GM18868 (cell line): ENCODE measurements at regions not wholly inside any gene's neighbourhood (a gene's known extent, or its start where the extent isn't known, plus 50 kb on each side); places are given as distances from the start of the nearest gene placed in this dataset.

Experiments used
- ATAC-seq: cut with Tn5 transposase; IDR thresholded peaks from one replicate; pipeline ENCODE4 v1.9.1; 2021; ENCODE audit warnings: mild to moderate bottlenecking, moderate library complexity; ENCODE audit not compliant: unreplicated experiment

DNA sequence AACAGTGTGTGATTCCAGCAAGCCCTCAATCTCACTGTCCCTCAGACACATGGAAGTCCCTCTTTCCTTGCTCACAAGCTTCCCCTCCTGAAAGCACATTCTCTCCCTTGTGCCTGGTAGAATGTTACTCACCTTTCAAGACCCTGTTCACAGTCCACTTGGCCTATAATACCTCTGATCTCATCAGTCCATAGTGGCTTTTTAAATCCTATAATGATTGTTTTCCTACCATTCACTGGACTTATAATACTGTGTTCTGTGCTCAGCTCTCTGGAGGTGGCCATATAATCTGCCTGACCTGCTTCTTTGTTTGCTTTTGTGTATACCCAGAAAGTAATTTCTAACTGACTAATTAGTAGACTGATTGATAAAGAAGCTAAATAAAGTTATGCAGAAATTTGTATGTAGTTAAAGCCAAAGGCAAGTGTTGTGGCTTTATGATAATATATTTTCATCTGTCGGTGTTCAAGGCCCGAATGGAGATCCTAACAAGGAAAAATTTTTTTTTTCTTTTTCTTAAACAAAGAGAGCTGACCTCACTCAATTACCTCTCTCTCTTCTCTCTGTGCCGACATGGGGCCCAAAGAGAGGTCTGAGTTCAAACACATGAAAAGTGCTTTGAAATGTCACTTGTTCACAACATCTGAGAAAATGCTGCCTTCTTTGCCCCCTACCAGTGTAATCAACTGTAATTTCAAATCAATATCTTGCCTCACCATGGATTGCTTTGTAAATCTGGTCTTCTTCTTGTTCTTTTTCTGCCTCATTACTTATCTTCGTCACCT is 1033.0 kb upstream of the PIK3C3 start:
- ATAC-seq: no peak

DNA sequence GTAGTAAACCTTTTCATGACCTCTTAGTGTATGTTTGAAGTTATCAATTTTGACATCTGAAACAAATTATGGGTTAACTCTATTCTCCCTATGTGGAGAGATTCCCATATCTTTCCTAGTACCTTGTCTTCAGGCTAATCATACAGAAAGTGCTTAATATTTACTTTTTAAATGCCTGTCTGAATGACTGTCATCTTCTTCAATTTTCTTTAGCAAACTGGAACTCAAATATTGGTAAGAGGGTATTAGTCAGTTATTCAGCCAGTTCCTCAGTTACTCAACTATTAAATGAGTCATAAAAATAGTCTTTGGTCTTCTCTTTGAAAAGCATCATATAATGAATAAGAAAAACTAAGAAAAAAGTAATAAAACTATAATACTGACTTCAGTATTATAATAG is 1038.0 kb upstream of the PIK3C3 start:
- ATAC-seq: no peak

DNA sequence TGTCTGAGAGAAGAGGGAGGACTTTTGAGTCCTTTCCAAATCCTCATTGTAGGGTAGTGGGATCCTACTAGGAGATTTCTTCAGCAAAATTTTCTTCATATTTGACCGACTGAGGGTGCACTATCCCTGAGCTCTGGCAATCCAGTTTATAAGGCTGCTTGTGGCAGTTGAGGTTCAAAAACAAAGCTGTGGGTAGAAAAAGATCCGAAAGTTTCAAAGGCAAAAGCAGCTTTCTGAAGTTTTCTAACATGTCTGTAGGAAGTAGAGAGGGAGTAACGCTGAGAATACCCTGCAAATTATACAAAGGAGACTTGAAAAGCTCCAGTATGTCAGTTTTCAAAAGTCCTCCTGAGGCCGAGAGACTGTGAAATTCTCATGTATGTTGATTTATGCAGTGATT is 1039.3 kb upstream of the PIK3C3 start:
- ATAC-seq: no peak

DNA sequence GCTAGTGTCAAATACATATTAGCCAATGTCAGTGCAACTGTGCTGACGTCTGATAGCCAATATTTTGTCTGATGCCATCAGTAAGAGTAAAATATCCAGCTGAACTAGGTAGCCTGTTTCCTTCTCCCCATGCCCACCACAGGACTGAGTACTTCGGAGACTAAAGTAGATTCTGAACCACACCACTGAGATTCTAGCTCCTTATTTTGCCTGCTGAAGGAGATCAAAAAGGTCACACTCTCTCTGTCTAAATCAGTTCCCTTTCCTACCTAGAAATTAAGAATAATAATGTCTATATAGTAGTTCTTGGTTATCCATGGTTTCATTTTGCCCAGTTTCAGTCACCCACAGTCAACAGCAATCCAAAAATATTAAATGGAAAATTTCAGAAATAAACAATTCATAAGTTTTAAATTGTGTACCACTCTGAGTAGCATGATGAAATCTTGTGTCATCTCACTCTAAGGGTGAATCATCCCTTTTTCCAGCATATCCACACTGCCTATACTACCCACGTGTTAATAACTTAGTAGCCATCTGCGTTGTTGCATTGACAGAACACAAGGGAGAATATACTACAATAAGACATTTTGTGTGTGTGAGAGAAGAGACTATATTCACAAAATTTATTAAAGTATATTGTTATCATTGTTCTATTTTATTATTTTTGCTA is 1043.3 kb upstream of the PIK3C3 start:
- no peak for ATAC-seq

DNA sequence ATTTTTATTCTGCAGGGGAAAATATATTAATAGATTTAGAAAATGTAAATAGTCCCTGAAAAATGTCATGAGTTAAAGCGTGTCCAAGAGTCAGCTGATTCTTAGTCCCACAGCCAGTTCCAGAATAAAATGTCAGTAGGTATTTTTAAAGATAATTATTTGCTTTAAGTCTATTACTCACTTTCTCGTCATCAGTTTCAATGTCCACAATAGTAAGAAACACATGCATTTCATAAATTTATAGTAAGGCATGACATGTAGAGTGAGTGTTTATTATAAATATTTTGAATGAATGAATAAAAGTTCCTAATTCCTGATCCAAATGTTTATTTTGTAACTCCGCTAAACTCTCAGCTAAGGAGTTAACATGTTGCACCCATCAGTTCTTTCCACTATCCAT is 1044.0 kb upstream of the PIK3C3 start:
- no peak for ATAC-seq

DNA sequence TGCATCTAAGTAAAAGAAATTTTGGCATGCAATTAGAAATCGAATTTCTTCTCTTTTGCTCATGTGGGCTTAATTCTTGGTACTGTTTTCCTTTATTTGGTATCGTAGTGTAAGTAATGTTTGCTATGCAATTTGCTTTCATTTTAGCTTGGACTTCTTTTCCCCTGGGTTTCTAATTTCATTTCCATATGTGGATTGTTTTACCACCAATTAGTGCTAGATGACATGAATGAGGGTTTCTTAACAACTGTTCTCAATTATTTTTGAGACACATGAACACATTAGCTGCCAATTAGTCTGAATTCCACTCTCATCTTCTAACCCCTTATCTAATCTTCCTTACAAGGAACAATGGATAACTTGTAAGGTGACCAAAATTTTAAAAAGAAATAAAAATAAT is 1047.2 kb upstream of the PIK3C3 start:
- no peak for ATAC-seq

DNA sequence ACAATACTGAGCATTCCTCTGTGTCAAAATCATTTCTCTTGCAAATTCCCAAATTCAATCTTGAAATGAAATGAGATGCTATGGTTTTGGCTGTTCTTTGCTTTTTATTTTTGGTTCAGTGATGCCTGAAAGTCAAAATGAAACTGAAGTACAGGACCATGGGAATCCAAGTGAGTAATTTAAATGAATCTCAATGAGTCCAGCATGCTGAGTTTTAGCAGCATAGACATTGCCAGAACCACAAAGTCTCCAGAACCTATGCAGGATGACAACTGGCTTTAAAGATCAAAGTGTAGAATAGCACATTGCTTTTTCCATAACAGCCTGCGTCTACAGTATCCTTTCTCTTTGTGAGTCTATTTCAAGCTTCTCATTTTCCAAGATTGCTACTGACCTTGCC is 1050.7 kb upstream of the PIK3C3 start:
- no peak for ATAC-seq

DNA sequence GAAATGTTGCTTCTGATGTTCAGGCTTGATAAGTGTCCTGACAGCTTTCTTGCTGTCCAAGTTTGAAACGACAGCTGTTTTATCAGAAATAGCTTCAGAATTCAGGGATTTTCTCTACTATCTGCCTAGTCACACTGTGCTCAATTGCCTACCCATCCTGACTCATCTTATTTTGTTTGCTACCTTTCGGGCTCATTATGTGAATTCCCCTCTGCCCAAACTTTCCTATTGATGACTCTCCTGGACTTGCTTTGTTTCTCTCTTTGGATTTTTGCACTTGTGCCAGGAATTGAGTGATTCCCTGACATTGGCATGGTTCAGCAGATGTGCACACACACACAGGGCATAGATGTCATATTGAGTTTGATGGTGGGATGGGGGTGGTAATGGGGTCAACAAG is 1052.6 kb upstream of the PIK3C3 start:
- no peak for ATAC-seq

DNA sequence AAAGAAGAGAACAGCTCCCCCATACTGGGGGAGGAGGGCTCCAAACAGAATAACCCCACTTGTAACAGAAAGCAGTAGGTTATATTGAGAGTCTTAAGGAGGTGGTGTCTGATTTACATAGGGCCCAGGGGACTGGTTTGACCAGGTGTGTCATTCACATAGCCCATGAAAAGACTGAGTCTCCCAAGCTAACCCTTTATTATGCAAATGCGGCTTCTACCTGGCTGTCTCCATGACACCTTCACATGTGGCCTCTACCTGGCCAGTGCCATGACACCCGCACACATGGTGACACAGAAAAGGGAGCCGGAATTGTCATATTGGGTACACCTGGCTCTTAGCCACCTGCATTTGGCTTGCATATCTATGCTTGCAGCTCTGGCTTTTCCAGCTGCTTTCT is 1057.2 kb upstream of the PIK3C3 start:
- no peak for ATAC-seq

DNA sequence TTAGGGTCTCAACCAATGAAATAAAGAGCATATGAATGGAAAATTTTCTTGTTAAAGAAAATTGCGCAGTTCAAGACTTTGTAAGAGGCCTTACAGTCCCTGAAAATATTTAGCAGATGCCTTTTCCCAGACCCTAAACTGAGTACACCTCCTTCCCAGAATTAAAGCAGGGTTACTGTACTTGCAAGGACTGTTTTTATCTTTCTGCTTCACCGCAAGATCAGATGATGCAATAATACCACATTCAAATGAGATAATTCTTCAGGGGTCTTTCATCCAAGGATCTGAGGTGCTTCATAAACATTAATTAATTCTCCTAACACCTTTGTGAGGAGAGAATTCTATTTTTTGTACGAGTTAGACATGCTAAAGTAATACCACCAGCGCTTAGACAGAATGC is 1071.8 kb upstream of the PIK3C3 start:
- no peak for ATAC-seq

DNA sequence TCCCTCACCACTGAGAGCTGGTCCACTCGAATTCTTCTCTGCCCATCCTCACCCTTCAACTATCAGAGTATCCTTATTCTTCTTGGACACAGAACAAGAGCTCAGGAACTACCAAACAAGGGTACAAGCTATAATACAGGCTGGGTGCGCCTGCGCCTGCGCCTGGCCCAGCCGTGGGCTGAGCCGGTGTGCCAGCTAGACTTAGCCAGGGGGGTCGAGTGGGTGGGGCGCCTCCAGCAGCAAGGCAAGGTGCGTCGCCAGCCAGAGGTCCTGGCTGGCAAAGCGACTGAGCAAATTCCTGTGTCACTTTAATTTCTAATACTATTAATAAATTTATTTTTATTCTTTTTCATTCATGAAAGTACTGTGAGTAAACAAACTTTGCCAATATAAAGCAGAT is 1072.6 kb upstream of the PIK3C3 start:
- ATAC-seq: no peak

DNA sequence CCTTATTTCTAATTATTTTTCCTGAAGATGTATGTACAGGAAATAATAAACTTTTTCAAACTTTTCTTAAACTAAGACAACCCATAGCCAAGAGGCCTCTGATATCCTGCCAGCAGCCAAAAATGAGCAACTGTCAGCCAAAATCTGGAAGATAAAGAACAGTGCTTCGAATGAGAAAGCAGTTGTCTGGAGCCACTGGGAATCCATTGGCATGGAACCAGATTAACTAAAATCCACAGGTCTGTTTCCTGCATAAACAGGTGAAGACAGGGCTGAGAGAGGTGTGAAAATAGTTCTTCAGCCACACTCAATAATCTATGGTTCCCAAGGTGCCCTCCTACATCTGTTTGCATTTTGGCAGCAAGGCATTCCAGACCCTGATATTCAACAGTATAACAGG is 1076.7 kb upstream of the PIK3C3 start:
- ATAC-seq: no peak

DNA sequence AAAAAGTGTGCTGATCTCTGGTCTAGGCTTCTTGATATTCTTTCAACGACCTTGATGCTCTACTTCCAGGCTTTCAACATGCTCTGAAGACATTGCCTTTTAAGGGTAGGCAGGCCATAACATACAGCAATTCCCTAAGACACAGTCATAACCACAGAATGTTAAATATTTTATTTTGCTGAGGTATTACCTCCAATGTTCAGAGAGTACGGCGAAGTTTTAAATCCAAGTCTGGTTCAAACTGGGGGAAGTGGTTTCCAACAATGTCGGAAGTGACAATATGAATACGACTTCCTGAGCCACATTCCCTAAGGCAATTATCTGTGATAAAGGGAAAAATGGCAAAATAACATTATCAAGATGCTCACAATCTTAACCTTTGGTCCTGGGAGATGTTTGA is 1077.9 kb upstream of the PIK3C3 start:
- ATAC-seq: no peak

DNA sequence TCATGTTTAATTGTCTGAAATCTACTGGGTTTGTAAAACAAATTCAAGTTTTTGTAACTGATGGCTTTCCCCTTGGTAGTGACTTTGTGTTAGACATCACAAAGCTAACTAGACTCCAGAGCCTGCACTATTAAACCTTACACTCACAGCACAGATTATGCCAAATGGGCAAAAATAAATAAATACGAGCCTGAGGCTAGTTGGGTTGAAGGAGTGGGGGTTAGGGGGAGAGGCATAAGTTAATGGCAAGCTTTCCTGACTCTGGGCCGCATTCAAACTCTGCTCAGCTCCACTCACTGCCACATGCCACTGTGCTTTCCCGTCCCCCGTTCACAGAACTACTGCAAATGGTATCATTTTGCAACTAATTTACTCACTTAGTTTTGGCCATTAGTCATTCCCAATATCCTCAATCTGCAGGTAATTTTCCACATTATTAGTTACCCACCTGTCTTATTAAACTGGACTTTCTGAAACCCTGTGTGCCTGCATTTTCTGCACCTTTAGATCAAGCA is 1079.9 kb upstream of the PIK3C3 start:
- no peak for ATAC-seq

DNA sequence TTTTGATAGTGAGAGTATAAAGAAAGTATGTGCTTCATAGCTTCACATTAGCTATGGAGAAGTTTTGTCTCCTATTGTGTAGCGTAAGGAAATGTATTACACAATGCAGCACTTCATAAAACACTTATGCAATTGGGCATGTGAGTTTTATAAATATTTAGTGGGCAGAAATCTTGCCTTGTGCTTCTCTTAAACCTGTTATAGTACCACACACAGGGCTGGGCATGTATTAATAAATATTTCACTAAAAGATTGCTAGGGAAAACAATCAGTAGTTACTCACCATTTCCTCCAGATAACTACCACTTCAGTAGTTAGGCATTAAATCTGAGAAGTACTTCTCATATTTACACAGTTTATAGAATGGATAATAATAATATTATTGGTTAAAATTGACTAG is 1080.8 kb upstream of the PIK3C3 start:
- no peak for ATAC-seq

DNA sequence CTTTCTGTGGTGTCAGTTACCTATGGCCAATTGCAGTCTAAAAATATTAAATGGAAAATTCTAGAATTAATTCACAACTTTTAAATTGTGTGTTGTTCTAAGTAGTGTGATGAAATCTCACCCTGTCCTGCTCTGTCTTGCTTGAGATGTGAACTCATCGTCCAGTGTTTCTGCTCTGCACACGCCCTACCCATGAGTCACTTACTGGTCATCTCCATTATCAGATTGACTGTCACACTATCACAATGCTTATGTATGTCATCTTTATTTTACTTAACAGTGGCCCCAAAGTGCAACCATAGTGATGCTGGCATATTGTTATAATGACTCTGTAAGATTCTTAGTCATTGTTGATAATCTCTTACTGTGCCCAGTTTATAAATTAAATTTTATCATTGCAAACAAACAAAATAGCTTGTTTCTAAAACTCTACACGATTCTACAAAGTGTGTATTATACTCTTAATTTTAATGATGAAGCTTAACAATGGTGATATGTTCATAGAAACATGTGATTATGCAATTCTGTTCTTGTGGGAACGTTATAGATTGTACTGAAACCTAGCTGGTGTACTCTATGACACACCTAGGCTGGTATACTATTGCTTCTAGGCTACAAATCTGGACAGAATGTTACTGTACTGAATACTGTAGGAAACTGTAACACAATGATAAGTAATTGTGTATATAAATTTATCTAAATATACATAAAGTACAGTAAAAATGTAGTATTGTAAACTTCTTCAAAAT is 1086.8 kb upstream of the PIK3C3 start:
- ATAC-seq: no peak

DNA sequence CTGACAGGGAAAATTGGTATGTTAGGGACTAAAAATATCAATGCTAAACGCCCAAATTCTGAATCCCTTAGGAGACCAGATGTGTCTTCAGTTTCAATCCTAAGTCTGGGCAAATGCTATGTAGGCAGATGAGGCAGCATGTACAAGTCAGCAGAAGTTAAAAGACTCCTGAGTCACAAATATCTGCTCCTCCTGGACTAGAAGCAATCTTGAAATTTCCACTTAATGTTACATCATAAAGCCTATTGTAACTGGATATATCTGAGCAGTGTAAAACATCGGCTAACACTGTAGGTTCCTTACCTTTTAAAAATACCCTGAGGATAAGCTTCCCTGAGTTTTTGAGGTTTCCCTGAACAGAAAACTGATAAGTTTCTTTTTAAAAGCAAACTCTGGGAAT is 1087.6 kb upstream of the PIK3C3 start:
- no peak for ATAC-seq

DNA sequence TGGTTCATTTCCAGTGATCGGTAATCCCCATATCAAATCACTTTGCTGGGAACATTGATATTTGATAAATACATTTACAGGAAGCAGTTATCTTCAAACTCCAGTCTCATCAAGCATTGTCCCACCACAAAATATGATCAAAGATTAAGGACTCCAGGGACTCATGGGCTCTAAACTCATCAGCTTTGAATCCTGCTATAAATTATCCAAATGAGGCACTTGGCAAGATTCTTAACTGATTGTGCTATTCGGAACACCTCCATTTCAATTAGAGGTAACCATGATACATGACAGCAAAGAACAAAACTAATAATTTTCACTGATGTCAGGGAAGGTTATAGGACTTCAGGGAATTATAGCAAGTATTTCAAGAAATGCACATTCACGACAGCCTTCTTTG is 1088.1 kb upstream of the PIK3C3 start:
- no peak for ATAC-seq

DNA sequence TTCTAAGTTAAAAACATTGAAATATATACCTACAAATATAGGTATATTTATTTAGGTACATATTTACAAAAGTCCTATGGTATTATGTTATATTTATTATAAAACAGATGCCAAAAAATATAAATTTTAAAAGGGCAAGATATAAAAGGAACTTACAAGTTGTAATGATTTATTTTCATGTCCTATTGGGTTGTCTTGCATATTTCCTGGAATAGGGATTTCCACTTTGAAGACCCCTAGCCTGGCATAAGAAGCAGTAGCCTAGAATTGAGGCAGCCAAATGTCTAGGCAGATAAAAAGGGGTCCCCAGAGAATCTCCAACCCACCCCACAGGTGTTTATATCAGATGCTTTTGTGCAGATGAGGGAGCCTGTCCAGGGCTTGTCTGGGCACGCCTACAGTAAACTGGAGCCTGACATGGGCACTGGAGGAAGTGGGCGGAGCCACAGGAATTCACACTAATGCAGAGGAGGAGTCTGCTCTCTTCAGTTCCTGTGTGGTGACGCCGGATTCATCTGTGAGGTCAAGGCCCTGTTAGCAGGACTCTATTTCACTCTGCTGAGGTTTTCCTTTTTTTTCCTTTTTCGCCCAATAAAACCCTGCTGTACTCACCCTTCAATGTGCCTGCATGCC is 1088.9 kb upstream of the PIK3C3 start:
- ATAC-seq: peak; percentile 79

DNA sequence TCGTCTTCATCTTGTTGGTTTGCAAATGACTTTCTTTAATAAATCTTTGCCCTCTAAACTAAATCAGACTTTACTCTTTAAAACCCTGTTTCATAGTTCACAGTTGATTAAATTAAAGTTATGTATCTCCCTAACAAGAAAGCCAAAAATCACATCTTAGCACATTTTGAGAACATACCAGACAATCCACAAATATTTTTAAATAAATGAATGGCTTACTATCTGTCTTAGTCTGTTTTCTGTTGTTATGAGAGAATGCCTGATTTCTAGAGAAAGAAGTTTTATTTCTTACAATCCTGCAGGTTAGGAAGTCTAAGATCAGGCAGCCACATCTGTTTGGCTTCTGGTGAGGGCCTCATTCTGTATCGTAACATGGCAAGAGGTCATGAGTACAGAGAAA is 1090.2 kb upstream of the PIK3C3 start:
- no peak for ATAC-seq

DNA sequence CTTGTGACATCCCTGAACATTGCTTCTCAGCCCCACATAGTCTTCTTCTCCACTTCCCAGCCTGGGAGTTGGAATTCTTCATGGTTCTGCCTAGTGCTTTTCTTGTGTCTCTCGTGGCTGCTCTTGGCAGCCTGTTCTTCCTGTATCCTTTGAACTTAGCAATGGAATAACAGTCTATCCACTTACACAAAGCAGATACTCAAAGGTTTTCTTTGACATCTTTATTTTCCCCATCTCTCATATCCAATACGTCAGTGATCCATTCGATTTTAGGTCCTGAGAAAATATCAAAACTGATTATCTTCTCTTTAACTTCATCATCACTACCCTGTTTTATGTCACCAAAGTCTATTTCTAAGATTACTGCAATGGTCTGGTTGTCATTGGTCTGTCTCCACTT is 1091.2 kb upstream of the PIK3C3 start:
- ATAC-seq: no peak
